GM10248 (cell line): ENCODE measurements at regions not wholly inside any gene's neighbourhood (a gene's known extent, or its start where the extent isn't known, plus 50 kb on each side); places are given as distances from the start of the nearest gene placed in this dataset.

Experiments
- CTCF ChIA-PET: fragments of 300-600 bp; sonication (Branson Sonifier 250); formaldehyde crosslinking; extraction: SDS; loops from one replicate; lab custom pipeline; 2021; ENCODE audit warnings: antibody characterized with exemption; lab: Yijun Ruan, JAX
- POLR2A ChIA-PET: fragments of 350-650 bp; sonication (Branson Sonifier 250); formaldehyde crosslinking; extraction: SDS; loops from one replicate; lab custom pipeline; 2020; ENCODE audit warnings: antibody characterized with exemption; lab: Yijun Ruan, JAX
- DNase-seq: peaks from one replicate; pipeline ENCODE4 v3.0.0; 2012; ENCODE audit errors: extremely low spot score
- TF ChIP-seq, protein P1 (sequence below): IDR thresholded peaks from 2 replicates; pipeline ENCODE4 v1.5.1; 2012; ENCODE audit warnings: mild to moderate bottlenecking, low read depth; ENCODE audit errors: extremely low read depth, missing control alignments, control extremely low read depth

DNA sequence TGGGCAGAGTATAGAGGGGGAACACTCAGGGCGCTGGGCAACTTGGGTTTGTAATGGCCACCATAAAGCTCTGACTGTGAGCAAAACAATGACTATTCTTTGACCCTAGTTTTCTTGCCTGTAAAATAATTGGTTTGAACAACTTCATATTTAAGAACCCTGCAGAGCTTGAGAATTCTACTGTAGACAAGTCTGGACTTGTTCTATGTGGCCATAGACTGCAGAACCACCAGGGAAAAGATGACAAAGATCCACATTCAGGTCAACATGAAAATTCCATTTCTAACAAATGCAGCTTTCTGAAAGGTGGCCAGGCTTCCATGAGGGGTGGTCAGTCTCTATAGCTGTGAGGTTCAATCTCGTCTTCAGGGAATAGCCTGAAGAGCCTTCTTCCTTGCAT is 239.4 kb upstream of the LRRN1 start:
- ChIA-PET CTCF (interaction anchor here (1.7 kb wide), 1 partner anchor 19 kb away, joined by 4 read pairs; no protein-coding TSS in a partner anchor), POLR2A (no interaction called here)
- no peak for DNase-seq
- TF ChIP-seq, protein P1, sequence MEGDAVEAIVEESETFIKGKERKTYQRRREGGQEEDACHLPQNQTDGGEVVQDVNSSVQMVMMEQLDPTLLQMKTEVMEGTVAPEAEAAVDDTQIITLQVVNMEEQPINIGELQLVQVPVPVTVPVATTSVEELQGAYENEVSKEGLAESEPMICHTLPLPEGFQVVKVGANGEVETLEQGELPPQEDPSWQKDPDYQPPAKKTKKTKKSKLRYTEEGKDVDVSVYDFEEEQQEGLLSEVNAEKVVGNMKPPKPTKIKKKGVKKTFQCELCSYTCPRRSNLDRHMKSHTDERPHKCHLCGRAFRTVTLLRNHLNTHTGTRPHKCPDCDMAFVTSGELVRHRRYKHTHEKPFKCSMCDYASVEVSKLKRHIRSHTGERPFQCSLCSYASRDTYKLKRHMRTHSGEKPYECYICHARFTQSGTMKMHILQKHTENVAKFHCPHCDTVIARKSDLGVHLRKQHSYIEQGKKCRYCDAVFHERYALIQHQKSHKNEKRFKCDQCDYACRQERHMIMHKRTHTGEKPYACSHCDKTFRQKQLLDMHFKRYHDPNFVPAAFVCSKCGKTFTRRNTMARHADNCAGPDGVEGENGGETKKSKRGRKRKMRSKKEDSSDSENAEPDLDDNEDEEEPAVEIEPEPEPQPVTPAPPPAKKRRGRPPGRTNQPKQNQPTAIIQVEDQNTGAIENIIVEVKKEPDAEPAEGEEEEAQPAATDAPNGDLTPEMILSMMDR: no peak

DNA sequence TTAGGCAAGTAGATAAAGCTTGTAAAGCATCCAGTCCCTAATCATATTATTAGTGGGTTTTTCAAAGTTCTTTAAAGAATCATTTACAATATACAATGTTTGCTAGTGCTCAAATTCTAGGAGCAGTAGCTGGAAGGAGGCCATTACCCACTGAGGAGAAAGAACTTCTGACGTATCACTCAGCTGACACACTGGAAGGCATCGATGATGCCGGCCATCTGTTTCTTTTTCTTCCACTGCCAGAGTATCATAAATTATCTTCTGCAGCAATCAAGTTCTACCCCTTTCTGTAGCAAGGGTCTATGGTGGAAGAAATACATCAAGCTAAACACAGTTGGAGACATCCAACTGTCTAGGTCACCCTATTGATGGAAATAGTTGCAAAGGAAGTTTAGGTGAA is 243.2 kb upstream of the LRRN1 start:
- POLR2A ChIA-PET: no interaction called here
- DNase-seq: no peak
- TF ChIP-seq, protein P1: no peak
- CTCF ChIA-PET: interaction anchor here (0.7 to 1.2 kb wide), 2 partner anchors 8 to 11 kb away, joined by 3 read pairs; no protein-coding TSS in a partner anchor

DNA sequence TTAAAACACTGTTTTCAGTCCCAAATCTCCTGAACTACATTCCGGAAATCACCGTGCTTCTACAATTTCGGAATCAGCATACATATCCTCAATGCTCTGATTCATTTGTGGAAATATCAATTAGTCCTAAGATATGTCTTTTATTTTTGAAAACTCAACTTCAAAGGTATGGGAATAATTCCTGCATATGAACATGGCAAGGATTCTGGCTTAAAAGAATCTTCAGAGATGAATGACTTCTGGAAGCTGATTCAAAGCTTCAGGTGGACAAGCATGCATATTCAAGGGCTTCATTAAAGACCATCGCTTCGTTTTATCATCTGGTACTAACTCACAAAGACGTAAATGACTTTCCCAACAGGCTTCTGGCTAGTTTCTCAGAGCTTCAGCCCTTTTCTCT is 246.0 kb upstream of the LRRN1 start:
- POLR2A ChIA-PET: no interaction called here

DNA sequence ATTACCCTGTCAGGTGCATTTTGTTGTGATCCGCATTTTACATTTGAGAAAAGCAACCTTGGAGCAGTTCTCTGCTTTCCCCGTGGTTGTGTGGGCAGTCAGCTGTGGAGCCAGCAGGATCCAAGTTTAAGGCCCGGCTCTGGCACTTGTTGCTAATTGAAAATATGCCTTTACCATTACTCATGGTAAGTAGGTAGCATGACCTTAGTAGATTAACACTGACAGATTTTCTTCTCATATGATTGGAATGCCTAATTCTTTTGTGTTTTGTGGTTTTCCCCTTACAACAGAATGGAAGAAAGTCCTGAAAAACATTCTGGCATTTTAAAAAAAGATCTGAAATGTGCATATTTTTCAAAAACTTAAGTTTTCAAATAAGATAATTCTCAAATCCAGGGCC is 246.5 kb upstream of the LRRN1 start:
- POLR2A ChIA-PET: no interaction called here
- TF ChIP-seq, protein P1: no peak
- CTCF ChIA-PET: no interaction called here
- no peak for DNase-seq

More for the DNA sequence above, 246.0 kb upstream of the LRRN1 start:
- TF ChIP-seq, protein P1: no peak
- CTCF ChIA-PET: interaction anchor here (2.4 kb wide), 1 partner anchor 22 kb away, joined by 6 read pairs; no protein-coding TSS in a partner anchor
- DNase-seq: no peak

DNA sequence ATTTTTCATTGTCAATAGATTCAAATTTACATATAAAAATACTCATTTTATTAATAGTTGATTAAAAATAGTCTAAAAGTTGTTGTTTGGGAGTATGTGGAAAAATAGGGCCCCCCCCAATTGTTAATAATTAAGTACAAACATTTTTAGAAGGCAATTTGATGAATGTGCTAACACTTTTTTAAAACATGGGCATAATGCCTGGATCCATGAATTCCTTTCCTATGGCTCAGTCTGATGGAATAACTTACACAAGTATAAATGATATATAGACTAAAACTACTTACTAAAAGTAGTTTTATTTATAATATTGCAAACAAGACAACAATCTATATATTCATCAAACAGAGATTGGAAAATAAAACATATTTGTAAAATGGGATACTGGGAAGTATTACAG is 247.2 kb upstream of the LRRN1 start:
- TF ChIP-seq, protein P1: no peak
- POLR2A ChIA-PET: no interaction called here
- CTCF ChIA-PET: no interaction called here

DNA sequence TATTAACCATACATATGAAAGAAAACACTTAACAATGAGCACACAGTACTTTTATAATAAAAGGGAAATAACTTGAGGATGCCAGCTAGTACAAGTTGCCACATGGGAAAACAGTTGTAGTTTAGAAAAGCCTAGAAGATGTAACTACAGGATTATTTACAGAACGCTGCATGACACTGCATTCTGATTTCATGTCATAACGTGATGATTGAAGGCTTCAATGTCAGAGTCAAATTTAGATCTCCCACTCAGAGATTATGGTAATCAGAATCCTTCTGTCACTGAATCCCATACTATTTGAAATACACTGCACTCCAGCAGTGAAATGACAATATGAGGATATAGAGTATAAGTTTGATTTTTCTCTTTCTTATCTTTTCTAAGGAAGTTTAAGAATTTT is 253.9 kb upstream of the LRRN1 start:
- CTCF ChIA-PET: interaction anchor here (1.2 kb wide), 1 partner anchor 10 kb away, joined by 3 read pairs; no protein-coding TSS in a partner anchor
- no peak for DNase-seq
- POLR2A ChIA-PET: no interaction called here
- TF ChIP-seq, protein P1: no peak

More for the DNA sequence above, 247.2 kb upstream of the LRRN1 start:
- no peak for DNase-seq
